MCF 10A (cell line): ENCODE measurements at regions not wholly inside any gene's neighbourhood (a gene's known extent, or its start where the extent isn't known, plus 50 kb on each side); places are given as distances from the start of the nearest gene placed in this dataset.

ENCODE experiments used
- BruUV-seq: library from RNA; stranded (reverse); fragments of 400-500 nt; replicated peaks from 2 replicates; lab custom pipeline; 2021; lab: Mats Ljungman, UMichigan
- CTCF ChIA-PET: fragments of 300-600 bp; sonication (Branson Sonifier 250); formaldehyde crosslinking; extraction: SDS; loops from one replicate; lab custom pipeline; 2021; ENCODE audit warnings: antibody characterized with exemption, inconsistent platforms; lab: Yijun Ruan, JAX
- POLR2A ChIA-PET: fragments of 300-600, 350-650 bp; sonication (Branson Sonifier 250); formaldehyde crosslinking; extraction: SDS; loops from one replicate; lab custom pipeline; 2020; ENCODE audit warnings: antibody characterized with exemption, inconsistent platforms; lab: Yijun Ruan, JAX
- DNase-seq: peaks from one replicate; pipeline ENCODE4 v3.0.0-alpha.2; 2018; ENCODE audit not compliant: unreplicated experiment
- H3K27ac Mint-ChIP-seq: one replicate; pipeline ENCODE4 v1.8.0; 2022; ENCODE audit warnings: mild to moderate bottlenecking, low read depth, mixed read lengths; ENCODE audit not compliant: unreplicated experiment
- H3K27me3 Mint-ChIP-seq: one replicate; pipeline ENCODE4 v1.8.0; 2022; ENCODE audit warnings: mixed read lengths; ENCODE audit not compliant: insufficient read depth, unreplicated experiment
- H3K36me3 Mint-ChIP-seq: one replicate; pipeline ENCODE4 v1.8.0; 2022; ENCODE audit warnings: mild to moderate bottlenecking, moderate library complexity, mixed read lengths; ENCODE audit not compliant: insufficient read depth, unreplicated experiment
- H3K4me1 Mint-ChIP-seq: one replicate; pipeline ENCODE4 v1.8.0; 2022; ENCODE audit warnings: mixed read lengths; ENCODE audit not compliant: insufficient read depth, unreplicated experiment
- H3K4me3 Mint-ChIP-seq: one replicate; pipeline ENCODE4 v1.8.0; 2022; ENCODE audit warnings: mild to moderate bottlenecking, moderate library complexity, mixed read lengths; ENCODE audit not compliant: unreplicated experiment
- H3K9me3 Mint-ChIP-seq: one replicate; pipeline ENCODE4 v1.8.0; 2022; ENCODE audit warnings: mixed read lengths; ENCODE audit not compliant: unreplicated experiment
- intact Hi-C: fragments of 100-400 bp; cut with micrococcal nuclease; formaldehyde crosslinking; loops from 2 replicates; pipeline ENCODE4 v1.14.1; 2022
- TF ChIP-seq, protein P1 (sequence below): fragments of 200-600 bp; IDR thresholded peaks from one replicate; pipeline ENCODE4 v1.8.0; 2022; ENCODE audit warnings: antibody characterized with exemption, mild to moderate bottlenecking; ENCODE audit not compliant: unreplicated experiment

DNA sequence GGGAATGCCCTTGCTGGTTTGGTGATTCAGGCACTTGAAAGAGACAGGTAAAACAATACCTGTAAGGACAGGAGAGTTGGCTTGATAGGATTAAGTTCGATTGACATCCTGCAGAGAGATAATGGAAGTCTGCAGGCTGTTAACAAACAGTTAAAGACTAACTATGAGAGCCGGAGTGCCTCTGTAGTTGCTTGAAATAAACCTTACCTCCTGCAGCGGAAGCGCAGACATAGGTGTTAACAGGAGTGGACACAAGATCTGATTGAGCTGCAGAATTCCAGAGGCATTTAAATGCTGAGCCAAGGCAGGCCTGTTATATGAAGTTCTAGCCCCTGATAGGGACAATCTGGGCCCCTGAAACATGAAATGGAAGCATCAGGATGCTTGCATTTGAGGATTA is 416.7 kb upstream of the MAOA start:
- H3K27ac Mint-ChIP-seq: no peak overlapping the region

GRCh38 chrX:43255596-43255995 is 400.5 kb upstream of the MAOA start:
- DNase-seq: no peak
- peaks cover under 1% of the 10 kb centered on the region for H3K9me3 Mint-ChIP-seq
- H3K27me3 Mint-ChIP-seq: peaks cover 13% of the 10 kb centered on the region
- ChIA-PET POLR2A (no interaction called here), CTCF (interaction anchor here (0.7 kb wide), 1 partner anchor 1482 kb away, joined by 3 read pairs; no protein-coding TSS in a partner anchor)
- no peaks in the 10 kb centered on the region for H3K4me1 Mint-ChIP-seq
- no peak overlapping the region for H3K4me3 Mint-ChIP-seq
- intact Hi-C loops: no loop called here
- no peak overlapping the region for H3K27ac Mint-ChIP-seq
- TF ChIP-seq, protein P1, sequence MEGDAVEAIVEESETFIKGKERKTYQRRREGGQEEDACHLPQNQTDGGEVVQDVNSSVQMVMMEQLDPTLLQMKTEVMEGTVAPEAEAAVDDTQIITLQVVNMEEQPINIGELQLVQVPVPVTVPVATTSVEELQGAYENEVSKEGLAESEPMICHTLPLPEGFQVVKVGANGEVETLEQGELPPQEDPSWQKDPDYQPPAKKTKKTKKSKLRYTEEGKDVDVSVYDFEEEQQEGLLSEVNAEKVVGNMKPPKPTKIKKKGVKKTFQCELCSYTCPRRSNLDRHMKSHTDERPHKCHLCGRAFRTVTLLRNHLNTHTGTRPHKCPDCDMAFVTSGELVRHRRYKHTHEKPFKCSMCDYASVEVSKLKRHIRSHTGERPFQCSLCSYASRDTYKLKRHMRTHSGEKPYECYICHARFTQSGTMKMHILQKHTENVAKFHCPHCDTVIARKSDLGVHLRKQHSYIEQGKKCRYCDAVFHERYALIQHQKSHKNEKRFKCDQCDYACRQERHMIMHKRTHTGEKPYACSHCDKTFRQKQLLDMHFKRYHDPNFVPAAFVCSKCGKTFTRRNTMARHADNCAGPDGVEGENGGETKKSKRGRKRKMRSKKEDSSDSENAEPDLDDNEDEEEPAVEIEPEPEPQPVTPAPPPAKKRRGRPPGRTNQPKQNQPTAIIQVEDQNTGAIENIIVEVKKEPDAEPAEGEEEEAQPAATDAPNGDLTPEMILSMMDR: no peak
- BruUV-seq: no TSS peak
- H3K36me3 Mint-ChIP-seq: no peaks in the 10 kb centered on the region

More for the DNA sequence above, 416.7 kb upstream of the MAOA start:
- no peaks in the 10 kb centered on the region for H3K36me3 Mint-ChIP-seq
- ChIA-PET CTCF (interaction anchor here (0.6 kb wide), 1 partner anchor 16 kb away, joined by 3 read pairs; no protein-coding TSS in a partner anchor), POLR2A (no interaction called here)
- no peaks in the 10 kb centered on the region for H3K9me3 Mint-ChIP-seq
- intact Hi-C loops: no loop called here
- H3K27me3 Mint-ChIP-seq: peaks cover 37% of the 10 kb centered on the region
- no peaks in the 10 kb centered on the region for H3K4me1 Mint-ChIP-seq
- H3K4me3 Mint-ChIP-seq: no peak overlapping the region
- DNase-seq: no peak
- TF ChIP-seq, protein P1: no peak
- BruUV-seq: no TSS peak

GRCh38 chrX:43266487-43266886 is 389.6 kb upstream of the MAOA start:
- no TSS peak for BruUV-seq
- H3K27me3 Mint-ChIP-seq: peaks cover 26% of the 10 kb centered on the region

GRCh38 chrX:43267652-43268051 is 388.4 kb upstream of the MAOA start:
- Mint-ChIP-seq H3K27ac (no peak overlapping the region), H3K27me3 (peaks cover 26% of the 10 kb centered on the region), H3K36me3 (peaks cover 7% of the 10 kb centered on the region), H3K9me3 (no peaks in the 10 kb centered on the region), H3K4me3 (no peak overlapping the region), H3K4me1 (no peaks in the 10 kb centered on the region)
- intact Hi-C loops: no loop called here
- CTCF ChIA-PET: no interaction called here
- BruUV-seq: no TSS peak
- TF ChIP-seq, protein P1: no peak
- POLR2A ChIA-PET: no interaction called here
- DNase-seq: no peak

More at GRCh38 chrX:43266487-43266886, 389.6 kb upstream of the MAOA start:
- intact Hi-C loops: no loop called here
- Mint-ChIP-seq H3K36me3 (peaks cover 7% of the 10 kb centered on the region), H3K9me3 (no peaks in the 10 kb centered on the region), H3K4me1 (no peaks in the 10 kb centered on the region), H3K27ac (no peak overlapping the region), H3K4me3 (no peak overlapping the region)
- CTCF ChIA-PET: no interaction called here
- POLR2A ChIA-PET: no interaction called here
- DNase-seq: no peak
- TF ChIP-seq, protein P1: no peak
